ENCODE measurements at regions not wholly inside any gene's neighbourhood (a gene's known extent, or its start where the extent isn't known, plus 50 kb on each side); places are given as distances from the start of the nearest gene placed in this dataset.

GRCh38 chr9:99436616-99437015 is 214.5 kb downstream of the SEC61B start:
- DNase-seq (ENCODE audit: low read depth, low spot score), result no peak

GRCh38 chr9:99437145-99437544 is 215.1 kb downstream of the SEC61B start:
- no peak for DNase-seq (ENCODE audit: low read depth, low spot score)

GRCh38 chr9:99438596-99438995 is 216.5 kb downstream of the SEC61B start:
- DNase-seq (ENCODE audit: low read depth, low spot score), result no peak

GRCh38 chr9:99441829-99442228 is 219.7 kb downstream of the SEC61B start:
- no peak for DNase-seq (ENCODE audit: low read depth, low spot score)

- DNase-seq (ENCODE audit: low read depth, low spot score), result no peak
Measured at GRCh38 chr9:99445371-99445891, 223.3 kb downstream of the SEC61B start.

- no peak for DNase-seq (ENCODE audit: low read depth, low spot score)
Measured at GRCh38 chr9:99445920-99446319, 223.8 kb downstream of the SEC61B start.

- no peak for DNase-seq (ENCODE audit: low read depth, low spot score)
Measured at GRCh38 chr9:99447951-99448350, 225.9 kb downstream of the SEC61B start.

- DNase-seq (ENCODE audit: low read depth, low spot score), result no peak
Measured at GRCh38 chr9:99449726-99450125, 227.6 kb downstream of the SEC61B start.

GRCh38 chr9:99451112-99451606 is 229.1 kb downstream of the SEC61B start:
- no peak for DNase-seq (ENCODE audit: low read depth, low spot score)

GRCh38 chr9:99457406-99457805 is 235.3 kb downstream of the SEC61B start:
- no peak for DNase-seq (ENCODE audit: low read depth, low spot score)

GRCh38 chr9:99457981-99458380 is 235.9 kb downstream of the SEC61B start:
- DNase-seq (ENCODE audit: low read depth, low spot score), result no peak

- DNase-seq (ENCODE audit: low read depth, low spot score), result no peak
Measured at GRCh38 chr9:99459919-99460318, 237.8 kb downstream of the SEC61B start.

GRCh38 chr9:99463131-99463530 is 241.0 kb downstream of the SEC61B start:
- no peak for DNase-seq (ENCODE audit: low read depth, low spot score)

- no peak for DNase-seq (ENCODE audit: low read depth, low spot score)
Measured at GRCh38 chr9:99464568-99464967, 242.5 kb downstream of the SEC61B start.

- no peak for DNase-seq (ENCODE audit: low read depth, low spot score)
Measured at GRCh38 chr9:99465231-99465907, 243.3 kb downstream of the SEC61B start.

- no peak for DNase-seq (ENCODE audit: low read depth, low spot score)
Measured at GRCh38 chr9:99466104-99466503, 244.0 kb downstream of the SEC61B start.

- DNase-seq (ENCODE audit: low read depth, low spot score), result no peak
Measured at GRCh38 chr9:99466781-99467180, 244.7 kb downstream of the SEC61B start.

- DNase-seq (ENCODE audit: low read depth, low spot score), result no peak
Measured at GRCh38 chr9:99471033-99471432, 249.0 kb downstream of the SEC61B start.

GRCh38 chr9:99472240-99472915 is 250.3 kb downstream of the SEC61B start:
- DNase-seq (ENCODE audit: low read depth, low spot score), result no peak

GRCh38 chr9:99472916-99473245 is 250.8 kb downstream of the SEC61B start:
- DNase-seq (ENCODE audit: low read depth, low spot score), result no peak

- no peak for DNase-seq (ENCODE audit: low read depth, low spot score)
Measured at GRCh38 chr9:99474186-99474585, 252.1 kb downstream of the SEC61B start.

GRCh38 chr9:99475401-99476065 is 253.5 kb downstream of the SEC61B start:
- DNase-seq (ENCODE audit: low read depth, low spot score), result no peak
